ENCODE measurements at regions not wholly inside any gene's neighbourhood (a gene's known extent, or its start where the extent isn't known, plus 50 kb on each side); places are given as distances from the start of the nearest gene placed in this dataset.

GRCh38 chr4:128351502-128351901 is 63.9 kb upstream of the PGRMC2 start:
- DNase-seq = no peak

- DNase-seq = no peak
Measured at GRCh38 chr4:128350449-128351045, 62.9 kb upstream of the PGRMC2 start.

- no peak for DNase-seq
Measured at GRCh38 chr4:128349921-128350320, 62.3 kb upstream of the PGRMC2 start.

- no peak for DNase-seq
Measured at GRCh38 chr4:128347930-128348660, 60.5 kb upstream of the PGRMC2 start.

- no peak for DNase-seq
Measured at GRCh38 chr4:128347175-128347868, 59.7 kb upstream of the PGRMC2 start.

- no peak for DNase-seq
Measured at GRCh38 chr4:128346054-128346716, 58.6 kb upstream of the PGRMC2 start.

GRCh38 chr4:128345650-128346049 is 58.0 kb upstream of the PGRMC2 start:
- DNase-seq = no peak

- no peak for DNase-seq
Measured at GRCh38 chr4:128342762-128343161, 55.1 kb upstream of the PGRMC2 start.

- DNase-seq = no peak
Measured at GRCh38 chr4:128341634-128342033, 54.0 kb upstream of the PGRMC2 start.

- no peak for DNase-seq
Measured at GRCh38 chr4:128338634-128339355, 51.2 kb upstream of the PGRMC2 start.

- no peak for DNase-seq
Measured at GRCh38 chr4:128337863-128338262, 50.2 kb upstream of the PGRMC2 start.
